ENCODE measurements at regions not wholly inside any gene's neighbourhood (a gene's known extent, or its start where the extent isn't known, plus 50 kb on each side); places are given as distances from the start of the nearest gene placed in this dataset.

GRCh38 chr14:51495319-51495718 is 156.4 kb upstream of the FRMD6 start:
- TF ChIP-seq CTCF (IDR thresholded peaks at IDR 0.05) = no peak
- no peak for TF ChIP-seq POLR2A (IDR thresholded peaks at IDR 0.05)
